ENCODE measurements at regions not wholly inside any gene's neighbourhood (a gene's known extent, or its start where the extent isn't known, plus 50 kb on each side); places are given as distances from the start of the nearest gene placed in this dataset.
"Not testable (repeated sequence)": the region's sequence is repeated elsewhere in the genome, so short reads cannot be mapped to it uniquely, and the experiment has no call there.

DNA sequence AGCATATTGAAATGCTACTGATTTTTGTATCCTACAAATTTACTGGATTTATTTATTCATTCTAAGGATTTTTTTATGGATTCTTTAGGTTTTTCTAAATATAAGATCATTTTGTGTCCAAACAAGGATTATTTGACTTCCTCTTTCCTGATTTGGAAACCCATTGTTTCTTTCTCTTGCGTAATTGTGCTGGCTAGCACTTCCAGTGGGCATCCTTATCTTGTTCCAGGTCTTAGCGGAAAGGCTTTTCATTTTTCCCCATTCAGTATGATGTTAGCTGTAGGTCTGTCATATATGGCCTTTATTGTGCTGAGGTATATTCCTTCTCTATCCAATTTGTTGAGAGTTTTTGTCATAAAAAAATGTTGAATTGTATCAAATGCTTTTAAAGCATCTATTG, 57.2 kb upstream of the RHOJ start:
- DNase-seq = no peak

DNA sequence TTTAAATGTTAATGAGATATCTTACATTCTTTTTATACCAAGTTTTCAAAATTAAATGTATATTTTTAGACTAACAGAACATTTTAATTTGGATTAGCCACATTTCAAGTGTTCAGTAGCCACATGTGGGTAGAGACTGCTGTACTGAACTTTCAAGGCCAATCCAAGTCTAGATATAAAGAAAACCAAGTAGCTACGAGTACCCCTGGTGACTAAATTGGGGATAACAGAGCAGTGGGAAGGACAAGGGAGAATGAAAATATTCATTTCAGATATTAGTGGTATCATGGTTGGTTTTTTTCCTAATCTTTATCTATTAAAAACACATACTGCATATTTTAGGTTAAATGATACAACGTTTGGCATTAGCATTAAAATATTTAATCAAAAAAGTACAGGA, 69.4 kb upstream of the RHOJ start:
- peak; percentile 6 for DNase-seq

DNA sequence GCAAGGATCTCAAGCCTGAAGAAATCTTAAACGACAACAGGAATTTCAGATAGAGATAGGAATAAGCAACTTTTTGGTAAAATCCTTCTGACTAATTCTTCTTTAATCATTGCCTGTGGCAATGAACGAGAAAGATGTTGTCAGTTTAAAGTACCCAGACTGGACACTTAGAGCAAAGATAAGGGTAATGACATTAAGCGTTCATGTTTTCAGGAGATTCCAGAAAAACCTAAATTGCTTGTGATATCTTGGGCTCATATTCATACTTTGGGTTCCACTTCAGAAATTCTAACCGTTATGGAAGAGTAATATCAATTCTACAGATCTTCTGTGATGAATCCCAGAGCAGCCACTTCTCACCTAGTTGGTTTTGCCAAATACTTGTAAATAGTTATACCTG, 73.7 kb upstream of the RHOJ start:
- DNase-seq = no peak

DNA sequence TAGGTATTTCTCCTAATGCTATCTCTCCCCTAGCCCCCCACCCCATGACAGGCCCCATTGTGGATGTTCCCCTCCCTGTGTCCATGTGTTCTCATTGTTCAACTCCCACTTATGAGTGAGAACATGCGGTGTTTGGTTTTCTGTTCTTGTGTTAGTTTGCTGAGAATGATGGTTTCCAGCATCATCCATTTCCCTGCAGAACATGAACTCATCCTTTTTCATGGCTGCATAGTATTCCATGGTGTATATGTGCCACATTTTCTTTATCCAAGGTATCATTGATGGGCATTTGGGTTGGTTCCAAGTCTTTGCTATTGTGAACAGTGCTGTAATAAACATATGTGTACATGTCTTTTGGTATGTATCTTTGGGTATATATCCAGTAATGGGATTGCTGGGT, 61.2 kb upstream of the KCNH5 start:
- not testable (repeated sequence) for DNase-seq

DNA sequence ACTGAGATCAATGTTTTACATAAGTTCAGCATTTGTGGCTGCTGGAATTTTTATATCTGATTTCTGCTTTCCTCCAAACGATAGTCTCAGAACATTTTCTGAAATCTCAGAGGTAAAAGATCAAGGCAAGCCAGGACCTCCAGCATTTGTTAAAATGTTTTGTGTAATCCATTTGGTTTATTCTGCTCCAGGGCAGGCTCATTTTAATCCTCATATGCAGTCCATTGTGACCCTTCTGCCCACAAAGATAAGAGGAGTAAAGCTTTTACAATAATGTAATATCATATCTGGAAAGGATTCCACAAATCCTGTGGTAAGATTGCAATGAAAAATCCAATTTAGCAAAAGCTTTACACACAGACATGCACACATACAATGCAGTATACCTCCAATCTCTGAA, 55.3 kb upstream of the KCNH5 start:
- DNase-seq = no peak

DNA sequence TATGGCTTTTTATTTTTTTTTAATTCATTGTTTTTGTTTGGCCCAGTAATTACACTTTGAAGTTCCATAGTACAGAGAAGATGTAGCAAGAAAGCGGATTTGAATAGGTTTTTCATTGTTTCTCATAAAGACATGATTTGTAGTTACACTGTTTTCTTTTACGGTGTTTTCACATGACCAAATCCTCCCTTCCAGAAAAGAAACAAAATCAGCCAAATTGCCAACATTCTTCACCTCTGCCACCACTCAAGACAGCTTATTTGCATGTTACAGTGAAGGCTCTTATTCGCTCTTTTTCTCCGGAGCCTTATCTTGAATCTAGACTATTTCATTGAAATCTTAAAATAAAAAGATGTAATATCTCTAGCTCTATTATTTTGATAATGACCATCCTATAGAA, 50.9 kb upstream of the KCNH5 start:
- DNase-seq = peak; percentile 22
